HG03039 (cell line): ENCODE measurements at regions not wholly inside any gene's neighbourhood (a gene's known extent, or its start where the extent isn't known, plus 50 kb on each side); places are given as distances from the start of the nearest gene placed in this dataset.

Experiments used
- ATAC-seq: cut with Tn5 transposase; IDR thresholded peaks from one replicate; pipeline ENCODE4 v1.9.1; 2021; ENCODE audit warnings: mild to moderate bottlenecking, moderate library complexity; ENCODE audit not compliant: unreplicated experiment

DNA sequence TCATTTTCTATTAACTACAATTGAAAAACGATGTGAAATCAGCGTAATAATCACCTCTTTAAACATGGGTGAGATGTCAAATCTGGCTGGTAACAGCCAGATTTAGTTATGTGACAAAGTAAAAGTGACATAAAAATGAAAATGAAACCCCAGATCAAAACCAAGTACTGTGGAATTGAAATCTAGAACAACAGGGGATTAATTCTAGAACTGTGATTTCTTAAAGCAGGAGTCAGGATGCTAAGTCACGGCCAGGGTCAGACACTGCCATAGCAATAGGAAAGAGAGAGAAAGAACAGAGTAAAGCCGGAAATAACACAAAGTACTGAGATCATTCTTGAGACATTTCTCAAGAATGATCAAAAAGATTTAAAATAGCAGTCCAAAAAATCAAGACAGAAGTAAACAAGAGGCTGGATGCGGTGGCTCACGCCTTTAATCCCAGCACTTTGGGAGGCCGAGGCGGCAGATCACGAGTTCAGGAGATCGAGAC is 1183.7 kb upstream of the NXPH2 start:
- no peak for ATAC-seq

DNA sequence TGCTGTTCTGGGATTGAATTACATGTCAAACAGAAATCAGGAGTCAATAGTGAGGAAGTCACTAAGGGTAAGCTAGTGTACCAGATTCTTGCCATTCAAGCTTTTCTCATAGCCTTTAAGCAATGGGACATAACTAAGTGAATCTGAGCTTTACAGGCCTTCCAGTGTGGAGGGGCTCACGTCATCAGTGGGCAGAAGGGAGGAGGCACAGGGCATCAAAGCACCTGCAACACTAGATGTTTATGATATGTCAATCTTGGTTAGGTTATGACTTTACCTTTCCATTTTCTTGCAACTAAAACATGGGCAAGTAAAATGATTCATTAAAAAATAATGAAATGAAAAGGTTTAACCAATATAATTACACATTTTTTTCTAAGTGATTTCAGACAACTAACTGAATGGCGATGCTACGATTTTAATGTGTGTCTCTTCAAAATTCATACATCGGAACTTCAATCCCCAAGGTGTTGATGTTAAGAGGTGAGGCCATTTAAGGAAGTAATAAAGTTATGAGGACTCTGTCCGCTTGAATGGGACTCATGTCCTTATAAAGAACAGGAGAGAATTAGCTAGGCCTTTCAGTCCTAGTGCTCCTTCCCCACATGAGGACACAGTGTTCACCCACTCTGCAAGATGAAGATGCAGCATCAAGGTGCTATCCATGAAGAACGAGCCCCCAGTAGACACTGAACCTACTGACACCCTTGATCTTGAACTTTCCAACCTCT is 1169.2 kb upstream of the NXPH2 start:
- no peak for ATAC-seq

DNA sequence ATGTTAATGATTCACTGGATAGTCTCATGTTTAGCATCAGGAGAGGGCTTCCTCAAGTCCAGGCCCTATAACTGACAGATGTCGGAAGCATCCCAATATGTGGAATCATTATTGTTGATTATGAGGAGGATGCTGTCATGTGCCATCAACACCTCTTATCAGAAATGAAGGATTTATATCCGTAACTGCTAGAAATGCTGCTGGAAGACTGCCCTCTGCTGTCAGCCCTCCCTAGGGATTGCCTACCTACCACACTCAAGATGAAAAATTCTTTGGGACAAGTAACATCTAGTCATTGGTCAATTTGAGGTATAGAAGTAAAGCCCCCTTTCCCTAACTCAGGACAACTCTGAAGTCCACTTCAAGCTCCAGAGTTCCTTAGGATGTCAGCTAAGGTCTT is 1166.5 kb upstream of the NXPH2 start:
- no peak for ATAC-seq

DNA sequence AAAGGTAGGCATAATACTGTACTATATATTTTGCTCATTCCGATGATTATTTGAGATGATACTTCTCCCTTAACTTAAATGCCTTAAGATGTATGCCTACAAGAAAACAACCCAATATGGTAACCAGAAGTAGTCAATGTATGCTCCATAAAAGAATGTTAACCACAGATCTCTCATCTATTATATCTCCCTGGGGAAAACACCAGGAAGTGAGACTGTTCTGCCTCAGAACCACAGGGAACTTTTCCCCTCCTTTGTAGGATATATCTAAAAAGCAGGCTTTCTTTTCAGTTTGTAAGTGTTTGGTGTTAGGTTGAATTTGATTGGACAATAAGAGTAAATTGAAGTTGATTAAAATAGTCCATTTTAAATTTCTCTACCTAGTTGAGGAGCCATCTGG is 1160.5 kb upstream of the NXPH2 start:
- ATAC-seq = no peak

DNA sequence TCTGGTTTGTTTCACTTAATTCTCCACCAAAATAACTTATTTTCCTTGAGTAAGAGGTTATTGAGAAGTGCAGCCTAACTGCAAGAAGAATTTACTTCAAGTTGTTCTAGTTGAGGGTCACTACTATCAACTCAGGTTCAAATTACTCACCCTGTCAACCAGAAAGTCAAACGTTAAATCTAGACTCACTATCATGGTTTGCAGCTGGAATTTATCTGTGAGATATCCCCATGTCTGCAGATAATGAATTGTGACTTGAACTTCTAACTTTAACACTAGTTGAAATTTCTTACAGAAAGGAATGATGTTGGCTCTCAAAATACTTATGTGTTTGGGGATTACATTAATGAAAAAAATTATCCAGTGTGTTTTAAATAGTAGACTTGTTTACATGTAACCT is 1145.7 kb upstream of the NXPH2 start:
- no peak for ATAC-seq

DNA sequence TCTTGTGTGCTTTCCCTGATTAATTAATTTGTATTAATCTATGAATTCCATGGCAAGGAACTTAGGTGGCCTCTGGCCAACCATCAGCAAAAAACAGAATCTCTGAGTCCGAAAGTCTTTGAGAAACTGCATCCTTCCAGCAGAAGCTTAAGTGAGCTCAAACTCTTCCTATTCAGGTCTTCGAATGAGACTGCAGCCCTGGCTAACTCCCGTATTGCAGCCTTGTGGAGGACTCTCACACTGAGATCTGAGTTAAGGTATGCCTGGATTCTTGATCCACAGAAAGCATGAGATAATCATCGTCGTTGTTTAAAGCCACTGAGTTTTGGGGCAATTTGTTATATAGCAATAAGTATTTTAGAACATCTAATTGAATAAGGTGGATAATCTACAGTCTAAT is 1143.9 kb upstream of the NXPH2 start:
- ATAC-seq = no peak

DNA sequence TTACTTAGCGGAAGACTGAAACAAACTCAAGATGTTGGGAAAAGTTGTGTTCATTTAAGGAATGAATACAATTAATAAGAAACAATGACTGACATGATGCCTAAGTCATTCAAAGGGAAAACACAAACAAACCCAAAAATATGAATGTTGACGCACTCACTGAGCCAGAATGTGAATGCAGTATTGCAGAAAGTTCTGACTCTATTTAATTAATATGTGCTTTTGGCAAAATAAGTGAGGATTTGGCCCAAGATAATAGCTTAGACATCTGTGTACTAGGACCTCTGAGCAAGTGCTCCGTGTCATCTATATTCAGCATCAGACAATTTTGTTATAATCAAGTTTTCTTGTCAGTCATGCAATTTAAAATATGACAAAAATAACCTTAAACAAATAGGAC is 1138.8 kb upstream of the NXPH2 start:
- ATAC-seq = no peak

DNA sequence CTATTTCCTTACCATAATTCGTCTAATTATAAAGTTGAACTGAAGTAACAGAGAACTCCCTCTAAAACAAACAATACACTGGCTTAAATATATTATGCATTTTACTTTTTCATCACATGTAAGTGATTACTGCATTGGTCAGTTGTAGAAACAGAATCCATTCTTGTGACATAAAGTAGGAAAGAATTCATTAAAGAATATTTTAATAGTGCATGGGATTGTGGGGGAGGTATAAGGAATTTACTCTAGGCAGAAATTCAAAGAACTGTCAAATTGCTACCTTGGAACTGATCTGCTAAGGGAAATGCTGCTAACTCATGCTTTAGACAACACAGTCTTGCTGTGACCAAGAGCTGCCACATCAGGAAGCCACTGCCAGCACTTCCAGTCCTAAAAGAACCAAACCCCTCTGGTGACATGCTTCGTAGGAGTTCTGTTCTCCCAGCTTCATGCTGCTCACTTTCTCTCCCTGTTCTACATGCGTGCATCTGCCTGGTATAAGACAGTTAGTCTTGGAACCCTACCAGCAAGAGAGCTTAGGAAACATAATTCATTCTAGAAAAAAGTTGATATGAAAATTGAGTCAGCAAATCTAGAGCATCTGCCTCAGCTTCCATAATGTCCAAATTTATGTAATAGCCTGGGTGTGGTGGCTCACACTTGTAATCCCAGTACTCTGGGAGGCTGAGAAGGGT is 1137.6 kb upstream of the NXPH2 start:
- no peak for ATAC-seq

DNA sequence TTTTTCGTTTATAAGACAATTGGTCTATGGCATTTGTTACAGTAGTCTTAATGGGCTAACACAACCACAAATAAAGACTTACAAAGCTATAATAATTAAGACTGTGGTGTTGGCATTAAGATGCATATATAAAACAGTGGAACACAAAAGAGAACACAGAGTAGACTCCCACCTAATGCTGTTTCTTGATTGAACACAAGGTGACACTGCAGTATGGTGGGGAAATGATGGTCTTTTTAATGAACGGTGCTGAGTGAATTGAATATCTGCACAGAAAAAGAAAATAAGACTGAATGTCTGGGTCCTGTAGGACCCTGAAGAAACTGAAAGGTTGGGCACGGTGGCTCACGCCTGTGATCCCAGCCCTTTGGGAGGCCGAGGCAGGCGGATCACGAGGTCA is 1136.6 kb upstream of the NXPH2 start:
- ATAC-seq = no peak

- ATAC-seq = no peak
These were observed 1131.0 kb upstream of the NXPH2 start for GRCh38 chr2:139911160-139911559.

- ATAC-seq = no peak
These were observed 1128.9 kb upstream of the NXPH2 start for GRCh38 chr2:139909136-139909535.

- no peak for ATAC-seq
These were observed 1125.4 kb upstream of the NXPH2 start for GRCh38 chr2:139905624-139906023.

GRCh38 chr2:139891636-139892035 is 1111.4 kb upstream of the NXPH2 start:
- no peak for ATAC-seq

GRCh38 chr2:139885921-139886498 is 1105.8 kb upstream of the NXPH2 start:
- ATAC-seq = no peak

GRCh38 chr2:139876964-139877363 is 1096.8 kb upstream of the NXPH2 start:
- ATAC-seq = no peak

- no peak for ATAC-seq
These were observed 1096.1 kb upstream of the NXPH2 start for GRCh38 chr2:139876321-139876720.

DNA sequence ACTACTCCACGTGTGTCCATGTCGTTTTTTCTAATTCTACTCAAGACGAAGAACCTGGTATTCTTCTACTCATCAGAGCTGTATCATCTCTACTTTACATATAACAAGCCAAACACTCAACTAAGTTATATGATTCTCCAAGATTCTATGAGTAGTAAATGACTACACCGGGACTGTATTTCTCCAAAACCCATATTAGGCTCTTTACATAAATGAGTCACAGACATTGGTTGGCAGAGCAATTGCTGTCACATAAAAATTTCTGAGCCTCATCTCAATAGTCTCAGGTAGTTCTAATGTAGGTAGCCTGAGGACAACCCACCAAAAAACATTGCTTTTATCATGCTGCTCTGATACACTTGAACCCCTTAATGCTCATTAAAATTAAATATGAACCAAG is 1092.3 kb upstream of the NXPH2 start:
- ATAC-seq = no peak

DNA sequence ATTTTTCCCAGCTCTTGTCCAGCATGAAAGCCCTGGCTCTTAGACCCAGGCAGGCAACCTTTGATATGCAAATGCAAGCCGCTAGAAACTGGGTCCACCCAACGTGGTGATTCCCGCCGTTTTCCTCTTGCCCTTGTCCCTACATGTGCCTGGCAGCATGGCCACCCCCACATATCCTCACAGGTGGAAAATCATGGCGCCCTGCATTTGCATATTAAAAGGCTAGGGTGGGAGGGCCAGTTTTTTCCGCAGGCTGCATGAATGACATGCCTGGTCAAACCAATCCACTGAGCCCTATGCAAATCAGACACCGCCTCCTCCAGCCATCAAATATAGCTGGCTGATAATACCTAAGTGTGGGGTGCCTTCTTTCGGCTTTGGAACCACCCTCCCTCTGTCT is 1091.8 kb upstream of the NXPH2 start:
- no peak for ATAC-seq

DNA sequence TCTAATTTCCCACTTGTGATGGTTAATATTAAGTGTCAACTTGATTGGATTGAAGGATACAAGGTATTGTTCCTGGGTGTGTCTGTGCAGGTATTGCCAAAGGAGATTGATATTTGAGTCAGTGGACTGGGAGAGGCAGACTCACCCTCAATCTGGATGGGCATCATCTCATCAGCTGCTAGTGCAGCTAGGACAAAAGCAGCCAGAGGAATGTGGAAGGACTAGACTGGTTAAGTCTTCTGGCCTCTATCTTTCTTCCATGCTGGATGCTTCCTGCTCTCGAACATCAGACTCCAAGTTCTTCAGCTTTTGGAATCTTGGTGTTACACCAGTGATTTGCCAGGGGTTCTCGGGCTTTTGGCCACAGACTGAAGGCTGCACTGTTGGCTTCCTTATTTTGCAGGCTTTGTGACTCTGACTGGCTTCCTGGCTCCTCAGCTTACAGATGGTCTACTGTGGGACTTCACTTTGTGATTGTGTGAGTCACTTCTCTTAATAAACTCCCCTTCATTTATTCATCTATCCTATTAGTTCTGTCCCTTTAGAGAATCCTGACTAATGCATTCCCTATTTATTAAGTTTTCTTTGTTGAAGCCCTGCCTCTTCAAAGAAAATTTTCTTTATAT is 1087.5 kb upstream of the NXPH2 start:
- no peak for ATAC-seq

DNA sequence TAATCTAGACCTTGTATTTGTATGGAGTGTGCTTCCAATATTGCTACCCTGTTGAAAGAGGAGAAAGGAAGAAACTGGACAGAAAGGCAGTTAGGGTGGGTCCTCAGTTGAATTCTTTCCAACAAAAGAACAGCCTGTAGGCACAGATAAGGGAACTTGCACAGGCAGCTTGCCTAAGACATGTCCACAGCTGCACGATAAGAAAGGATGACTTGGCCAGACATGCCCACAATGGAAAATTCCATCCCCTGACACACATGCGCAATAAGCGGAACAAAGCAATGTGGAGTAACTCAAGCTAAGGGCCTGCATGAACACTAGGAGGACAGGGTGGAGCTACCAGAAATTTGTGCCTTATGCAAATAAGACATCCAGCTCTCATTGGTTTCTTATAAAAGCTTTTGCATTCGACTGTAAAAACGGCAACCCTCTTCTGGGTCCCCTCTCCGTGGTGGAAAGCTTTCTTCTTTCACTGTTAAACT is 1084.7 kb upstream of the NXPH2 start:
- no peak for ATAC-seq

- no peak for ATAC-seq
These were observed 1074.7 kb upstream of the NXPH2 start for GRCh38 chr2:139854769-139855483.
